ENCODE measurements at regions not wholly inside any gene's neighbourhood (a gene's known extent, or its start where the extent isn't known, plus 50 kb on each side); places are given as distances from the start of the nearest gene placed in this dataset.

- TF ChIP-seq POLR2A (IDR thresholded peaks at IDR 0.05; ENCODE audit: low read depth, low read length) (no peak), TAF1 (IDR thresholded peaks at IDR 0.05; ENCODE audit: borderline replicate concordance, low read depth, low read length) (no peak)
Observed at GRCh38 chr5:56455417-56455816, 222.3 kb upstream of the ANKRD55 start.
